ENCODE measurements at regions not wholly inside any gene's neighbourhood (a gene's known extent, or its start where the extent isn't known, plus 50 kb on each side); places are given as distances from the start of the nearest gene placed in this dataset.

- H3K4me1 ChIP-seq (ENCODE audit: control insufficient read depth, extremely low read depth, insufficient read depth, low read length) = no peaks in the 10 kb centered on the region
- H3K9me1 ChIP-seq (replicated peaks; ENCODE audit: control insufficient read depth, extremely low read depth, insufficient read depth, low read length) = no peaks in the 10 kb centered on the region
- CTCF ChIA-PET = no interaction called here
- POLR2A ChIA-PET = no interaction called here
- H3K4me3 ChIP-seq (replicated peaks in 1 of 3; ENCODE audit: insufficient read depth in 1 of 3, low read depth in 1 of 3, low read length in 3 of 3) = no peak overlapping the region
- no TSS peak for BruUV-seq (replicated peaks)
- H3K9me3 ChIP-seq (replicated peaks; ENCODE audit: control insufficient read depth, insufficient read depth, low read length) = no peaks in the 10 kb centered on the region
- dilution Hi-C loops (cut with MboI; ENCODE audit: extremely low pct_ligation_motif_present, low sequenced_read_pairs) (no loop called here), intact Hi-C loops (cut with micrococcal nuclease) (no loop called here)
- no peak overlapping the region for H3K4me2 ChIP-seq (ENCODE audit: insufficient read depth, low read length)
- H2AFZ ChIP-seq (ENCODE audit: low read depth, low read length) = no peak overlapping the region
- no peak for FAIRE-seq
- H3K27me3 ChIP-seq (ENCODE audit: control insufficient read depth in 2 of 2, insufficient read depth in 2 of 2, low read length in 2 of 2) = no peaks in the 10 kb centered on the region
- DNase-seq (ENCODE audit: low read depth, low spot score) = no peak
- no peak overlapping the region for H3K27ac ChIP-seq (ENCODE audit: insufficient read depth, low read depth, low read length)
- H3K36me3 ChIP-seq (ENCODE audit: control insufficient read depth in 2 of 2, extremely low read depth in 1 of 2, insufficient read depth in 2 of 2, low read length in 2 of 2) = no peaks in the 10 kb centered on the region
- no peak overlapping the region for H3K9ac ChIP-seq (replicated peaks; ENCODE audit: extremely low read depth, insufficient read depth, low read length)
- TF ChIP-seq GATA2 (IDR thresholded peaks at IDR 0.05; ENCODE audit: insufficient read depth, insufficient read length, low read depth, low read length) = no peak
- TF ChIP-seq JUN (IDR thresholded peaks at IDR 0.05; ENCODE audit: borderline replicate concordance, insufficient read depth, insufficient read length, low read depth) = no peak
- no peak for TF ChIP-seq EZH2 (IDR thresholded peaks at IDR 0.05; ENCODE audit: borderline replicate concordance, low read depth, low read length, severe bottlenecking)
- TF ChIP-seq POLR2AphosphoS5 (IDR thresholded peaks at IDR 0.05; ENCODE audit: insufficient read depth, low read depth, low read length) = no peak
- TF ChIP-seq FOS (IDR thresholded peaks at IDR 0.05; ENCODE audit: borderline replicate concordance, insufficient read depth, low read length) = no peak
- TF ChIP-seq MYC (IDR thresholded peaks at IDR 0.05; ENCODE audit: low read depth, low read length) = no peak
- TF ChIP-seq CTCF (IDR thresholded peaks at IDR 0.05; ENCODE audit: extremely low read depth in 1 of 2, insufficient read depth in 1 of 2, low read depth in 1 of 2, low read length in 2 of 2) = no peak
- TF ChIP-seq MAX (IDR thresholded peaks at IDR 0.05; ENCODE audit: insufficient read depth, insufficient read length) = no peak
- no peak for TF ChIP-seq POLR2A (IDR thresholded peaks at IDR 0.05; ENCODE audit: low read depth, low read length)
- no peaks in the 10 kb centered on the region for H3K79me2 ChIP-seq (ENCODE audit: control insufficient read depth, insufficient read depth, low read length)
- H4K20me1 ChIP-seq (replicated peaks; ENCODE audit: control insufficient read depth, extremely low read depth, insufficient read depth, low read length) = no peaks in the 10 kb centered on the region
Measured at GRCh38 chr10:10952800-10953199, 64.9 kb upstream of the CELF2 start.

Data from endothelial cell of umbilical vein (primary cell).